HG03354 (cell line): ENCODE measurements at regions not wholly inside any gene's neighbourhood (a gene's known extent, or its start where the extent isn't known, plus 50 kb on each side); places are given as distances from the start of the nearest gene placed in this dataset.
"Not testable (repeated sequence)": the region's sequence is repeated elsewhere in the genome, so short reads cannot be mapped to it uniquely, and the experiment has no call there.

ENCODE experiments used
- ATAC-seq: cut with Tn5 transposase; IDR thresholded peaks from one replicate; pipeline ENCODE4 v1.9.1; 2021; ENCODE audit warnings: mild to moderate bottlenecking; ENCODE audit not compliant: unreplicated experiment, poor library complexity, severe bottlenecking

GRCh38 chr6:150456466-150456865 is 87.7 kb downstream of the IYD start:
- ATAC-seq, result no peak

DNA sequence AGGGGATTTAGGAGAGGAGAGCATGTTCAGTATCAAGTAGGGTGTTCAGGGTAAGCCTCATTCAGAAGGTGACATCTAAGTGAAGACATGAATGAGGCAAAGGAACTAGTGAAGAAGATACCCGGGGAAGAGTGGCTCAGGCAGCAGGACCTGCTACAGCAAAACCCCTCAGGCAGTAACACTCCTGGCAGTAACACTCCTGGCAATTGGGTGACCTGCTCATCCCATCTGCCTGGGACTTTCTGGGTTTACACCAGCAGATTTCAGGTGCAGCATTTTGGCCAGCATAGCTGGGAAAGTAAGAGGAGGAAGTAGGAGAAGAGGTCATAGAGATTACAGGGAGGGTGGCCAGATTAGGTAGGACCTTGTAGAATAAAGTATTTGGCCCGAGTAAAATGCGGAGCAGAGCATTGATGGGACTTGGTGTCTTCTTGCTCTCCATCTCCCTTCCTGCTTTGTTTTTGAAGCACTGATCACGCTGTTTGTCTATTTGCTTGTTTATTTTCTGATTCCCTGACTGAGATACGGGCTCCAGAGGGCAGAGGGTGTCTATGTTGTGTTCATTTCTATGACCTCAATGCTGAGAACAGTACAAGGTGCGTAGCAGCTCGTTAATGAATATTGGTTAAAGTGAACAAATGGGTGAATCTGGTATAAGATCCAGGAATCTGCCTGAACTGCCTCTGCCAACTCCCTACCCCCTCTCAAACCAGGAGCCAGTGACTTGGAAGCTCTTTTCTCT is 88.3 kb downstream of the IYD start:
- ATAC-seq, result no peak

DNA sequence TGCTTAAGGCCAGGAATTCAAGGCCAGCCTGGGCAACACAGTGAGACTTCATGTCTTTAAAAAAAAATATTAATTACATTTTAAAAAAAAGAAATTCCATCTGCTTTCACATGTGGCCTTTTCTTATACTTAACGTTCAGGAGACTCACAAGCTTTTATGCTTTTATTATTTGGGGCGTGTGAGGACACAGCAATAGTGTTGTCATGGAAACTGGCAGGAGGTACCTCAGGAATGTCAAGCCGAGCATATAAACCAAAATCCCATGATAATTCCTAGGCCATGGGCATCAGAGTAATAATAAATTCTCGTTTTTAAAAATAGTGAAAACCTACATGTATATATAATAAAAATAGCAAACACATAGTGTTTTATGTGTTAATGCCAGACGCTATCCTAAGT is 89.8 kb downstream of the IYD start:
- ATAC-seq, result no peak

- ATAC-seq, result no peak
Measured at GRCh38 chr6:150463852-150464251, 95.0 kb downstream of the IYD start.

GRCh38 chr6:150464966-150465365 is 96.2 kb downstream of the IYD start:
- no peak for ATAC-seq

GRCh38 chr6:150465610-150466009 is 96.8 kb downstream of the IYD start:
- ATAC-seq, result no peak

DNA sequence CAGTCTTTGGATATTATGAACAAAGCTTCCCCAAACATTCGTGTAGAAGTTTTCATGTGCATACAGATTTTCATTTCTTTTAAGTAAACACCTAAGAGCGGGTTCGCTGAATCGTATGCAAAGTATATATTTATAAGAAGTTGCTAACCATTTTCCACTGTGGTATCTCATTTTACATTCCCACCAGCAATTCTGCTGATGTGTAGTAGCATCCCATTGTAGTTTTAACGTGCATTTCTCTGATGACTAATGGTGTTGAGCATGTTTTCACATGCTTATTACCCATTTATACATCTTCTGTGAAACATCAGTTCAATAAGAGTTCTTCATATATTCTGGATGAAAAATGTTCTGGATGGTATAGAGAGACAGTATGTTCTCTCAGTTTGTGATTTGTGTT is 97.4 kb downstream of the IYD start:
- no peak for ATAC-seq

GRCh38 chr6:150470131-150470530 is 101.3 kb downstream of the IYD start:
- ATAC-seq, result no peak

GRCh38 chr6:150470960-150471665 is 102.3 kb downstream of the IYD start:
- ATAC-seq, result no peak

DNA sequence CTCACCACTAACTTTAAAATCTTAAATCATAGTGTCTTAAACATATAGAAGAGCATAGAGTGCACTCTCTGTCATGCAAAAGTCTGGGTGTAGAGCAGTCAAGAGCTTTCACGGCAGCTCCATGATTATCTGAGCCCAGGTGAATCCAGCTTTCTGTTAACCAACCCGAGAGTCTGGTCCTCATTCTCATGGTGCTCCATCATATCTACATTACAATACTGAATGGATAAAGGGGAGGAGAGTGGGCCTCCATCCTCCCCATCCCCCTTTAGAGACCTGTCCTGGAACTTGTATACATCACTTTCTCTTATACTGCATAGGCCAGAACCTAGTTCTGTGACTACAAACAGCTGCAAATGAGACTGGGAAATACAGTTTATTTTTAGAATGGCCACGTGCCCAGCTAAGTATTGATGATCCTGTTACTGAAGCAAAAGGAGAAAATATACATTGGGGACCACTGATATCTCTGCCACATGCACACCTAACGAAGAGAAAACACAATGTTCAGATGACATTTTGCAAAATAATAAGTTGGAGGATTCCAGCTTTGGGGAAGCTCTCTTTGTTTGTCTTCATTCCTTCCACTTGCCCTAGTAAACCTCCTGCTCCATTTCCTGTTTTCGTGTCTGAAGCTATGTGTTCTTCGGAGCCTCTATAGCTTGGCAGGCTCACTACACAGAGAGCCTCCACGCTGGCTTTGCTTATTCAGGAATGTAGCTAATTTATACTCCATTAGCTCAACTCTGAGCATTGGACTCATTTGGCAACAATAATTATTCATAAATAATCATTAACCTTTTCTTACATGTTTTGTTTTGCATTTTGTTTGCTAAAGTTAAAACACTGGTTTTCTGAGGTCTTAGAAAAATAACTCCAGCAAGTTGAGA is 110.1 kb downstream of the IYD start:
- ATAC-seq, result no peak

DNA sequence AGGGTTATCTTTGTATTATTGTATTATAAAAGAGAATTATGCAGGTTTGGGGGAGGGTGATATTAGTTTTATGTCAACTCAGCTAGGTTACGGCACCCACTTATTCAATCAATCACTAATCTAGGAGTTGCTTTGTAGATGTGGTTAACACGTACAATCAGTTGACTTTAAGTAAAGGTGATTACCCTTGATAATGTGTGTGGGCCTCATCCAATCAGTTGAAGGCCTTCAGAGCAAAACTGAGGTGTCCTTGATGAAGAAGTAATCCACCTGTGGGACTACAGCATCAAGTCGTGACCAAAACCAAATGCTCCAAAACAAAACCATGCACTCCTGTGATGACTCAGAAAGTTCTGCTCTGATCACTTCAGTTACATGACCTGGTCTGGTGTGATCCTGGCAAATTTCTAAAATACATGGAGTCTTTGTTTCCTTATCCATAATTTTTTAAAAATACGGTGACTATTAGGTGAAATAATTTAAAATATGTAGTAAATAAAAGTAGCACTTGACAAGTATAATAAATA is 114.1 kb downstream of the IYD start:
- ATAC-seq, result no peak

DNA sequence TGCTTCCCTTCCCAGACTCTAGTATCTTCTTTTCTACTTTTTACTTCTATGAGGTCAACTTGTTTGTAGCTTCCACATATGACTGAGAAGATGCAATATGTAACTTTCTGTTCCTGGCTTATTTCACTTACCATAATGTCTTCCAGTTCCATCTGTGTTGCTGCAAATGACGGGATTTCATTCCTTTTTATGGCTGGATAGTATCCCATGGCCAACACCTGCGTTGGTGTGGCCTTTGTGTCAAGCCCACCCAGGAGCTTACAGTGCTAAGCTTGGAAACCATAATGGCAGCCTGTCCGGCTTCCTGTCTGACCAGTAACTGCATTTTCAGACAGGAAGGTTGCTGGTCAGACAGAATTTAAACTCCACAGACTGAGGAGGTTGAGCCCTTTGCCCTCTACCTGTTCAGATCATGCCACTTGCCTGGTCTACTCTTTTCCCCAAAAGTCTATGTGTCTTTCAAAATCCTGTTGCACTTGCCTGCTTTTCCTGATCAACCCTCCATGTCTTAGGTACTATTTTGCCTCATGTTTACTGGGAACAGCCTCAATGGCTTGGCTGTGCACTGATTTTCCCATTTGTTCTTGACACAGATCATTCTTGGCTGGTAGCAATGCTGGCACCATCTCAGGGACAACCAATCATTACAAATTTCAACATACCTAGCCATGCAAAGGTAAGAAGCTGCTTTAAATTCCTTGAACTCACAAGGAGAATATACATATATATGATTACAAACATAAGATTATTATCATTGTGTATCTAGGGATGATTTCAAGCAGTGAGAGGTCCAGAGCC is 114.3 kb upstream of the PLEKHG1 start:
- ATAC-seq, result no peak

GRCh38 chr6:150486048-150486447 is 113.6 kb upstream of the PLEKHG1 start:
- no peak for ATAC-seq

- no peak for ATAC-seq
Measured at GRCh38 chr6:150490586-150490985, 109.1 kb upstream of the PLEKHG1 start.

DNA sequence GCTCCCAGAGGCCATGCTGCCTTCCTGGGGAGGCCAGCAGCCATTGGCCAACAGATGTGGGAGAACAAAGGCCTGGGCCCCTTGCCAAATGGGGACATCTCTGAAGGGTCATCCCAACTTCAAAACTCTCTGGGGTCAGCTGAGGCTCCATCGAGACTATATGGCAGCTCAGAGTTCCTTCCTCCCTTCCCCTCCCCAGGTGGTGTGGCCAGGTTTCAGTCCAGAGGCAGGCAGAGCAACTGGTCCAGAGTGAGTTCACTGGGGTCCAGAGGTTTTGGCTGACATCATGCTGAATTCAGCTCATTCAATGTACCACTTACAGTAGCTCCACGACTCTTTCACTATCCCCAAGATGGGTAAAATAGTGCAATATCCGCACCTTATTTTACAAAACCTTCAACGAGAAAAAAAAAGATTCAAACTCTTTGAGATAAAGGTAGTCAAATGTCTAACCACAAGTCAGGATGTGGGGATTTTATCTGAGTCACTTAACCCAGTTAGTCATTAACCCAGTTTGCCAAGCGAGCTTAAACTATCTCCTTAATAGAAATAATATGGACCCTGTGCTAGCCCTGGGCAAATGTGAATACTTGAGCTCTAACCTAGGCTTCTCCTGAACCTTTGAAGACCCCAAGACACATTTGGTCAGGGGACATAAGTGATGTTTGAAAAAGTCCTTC is 108.4 kb upstream of the PLEKHG1 start:
- peak; percentile 95 for ATAC-seq

GRCh38 chr6:150491811-150492172 is 107.9 kb upstream of the PLEKHG1 start:
- ATAC-seq, result peak; percentile 6

DNA sequence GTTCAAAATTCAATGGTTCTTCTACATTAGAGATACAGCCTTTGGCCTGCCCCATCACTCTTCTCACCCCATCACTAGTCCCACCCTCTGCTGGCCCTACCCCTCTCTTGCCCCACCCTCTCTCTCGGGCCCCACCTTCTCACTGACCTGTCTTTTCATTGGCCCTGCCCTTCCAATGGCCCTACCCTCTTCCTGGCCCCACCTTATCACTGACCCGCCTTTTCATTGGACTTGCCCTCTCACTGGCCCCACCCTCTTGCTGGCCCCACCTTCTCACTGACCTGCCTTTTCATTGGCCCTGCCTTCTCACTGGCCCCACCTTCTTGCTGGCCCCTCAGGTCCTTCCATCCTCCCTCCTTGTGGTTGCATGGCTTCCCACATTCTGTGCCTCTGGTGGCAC is 107.2 kb upstream of the PLEKHG1 start:
- ATAC-seq, result no peak

GRCh38 chr6:150492941-150493340 is 106.7 kb upstream of the PLEKHG1 start:
- ATAC-seq, result no peak

- not testable (repeated sequence) for ATAC-seq
Measured at GRCh38 chr6:150493552-150493951, 106.1 kb upstream of the PLEKHG1 start.
